T-cell (primary cell): ENCODE measurements at regions not wholly inside any gene's neighbourhood (a gene's known extent, or its start where the extent isn't known, plus 50 kb on each side); places are given as distances from the start of the nearest gene placed in this dataset.

Experiments used
- ATAC-seq, 4 experiments: fragments of 200-7000 bp in 3 of 4; fragments of 150-1000 bp in 1 of 4; cut with Tn5 transposase; replicated peaks in 1 of 4; 1 replicate in 3 of 4; 2 replicates in 1 of 4; pipeline ENCODE4 v1.10.0; 2021; ENCODE audit warnings: moderate library complexity in 3 of 4, mild to moderate bottlenecking in 2 of 4, moderate number of reproducible peaks in 1 of 4
- CTCF ChIA-PET, 2 donors: fragments of 300-600 bp; sonication (Branson Sonifier 250); formaldehyde crosslinking; loops; one replicate each; lab custom pipeline; 2022; ENCODE audit warnings: antibody characterized with exemption in 2 of 2; lab: Charles Lee
- POLR2A ChIA-PET, 2 donors: fragments of 300-600 bp; sonication (Branson Sonifier 250); formaldehyde crosslinking; loops; one replicate each; lab custom pipeline; 2022; ENCODE audit warnings: antibody characterized with exemption in 2 of 2; lab: Charles Lee
- DNase-seq, 35 experiments: peaks; one replicate each; pipeline versions ENCODE4 v3.0.0 to v3.0.0-alpha.2; 2013 to 2023
- H3K27ac ChIP-seq: one replicate; pipeline ENCODE4 v1.5.1; 2013; ENCODE audit warnings: low read length
- H3K27me3 ChIP-seq, 2 experiments: replicated peaks in 1 of 2; 1 replicate in 1 of 2; 2 replicates in 1 of 2; pipeline versions ENCODE4 v1.6.1 to v1.7.0; 2013; ENCODE audit warnings: low read length in 1 of 2, mixed read lengths in 1 of 2; ENCODE audit not compliant: control insufficient read depth in 2 of 2, insufficient read depth in 2 of 2; ENCODE audit errors: extremely low read depth in 1 of 2
- H3K36me3 ChIP-seq, 2 donors: 1 replicate in 1 of 2; 2 replicates in 1 of 2; pipeline versions ENCODE4 v1.6.1 to v1.7.0; 2013; ENCODE audit warnings: low read length in 1 of 2; ENCODE audit not compliant: control insufficient read depth in 2 of 2, insufficient read depth in 1 of 2; ENCODE audit errors: extremely low read depth in 1 of 2
- H3K4me1 ChIP-seq, 2 experiments: 1 replicate in 1 of 2; 2 replicates in 1 of 2; pipeline versions ENCODE4 v1.6.1 to v1.7.0; 2013; ENCODE audit warnings: low read length in 2 of 2, mixed read lengths in 1 of 2; ENCODE audit not compliant: insufficient read depth in 2 of 2, control insufficient read depth in 1 of 2; ENCODE audit errors: extremely low read depth in 1 of 2
- H3K4me3 ChIP-seq, 2 donors: 1 replicate in 1 of 2; 2 replicates in 1 of 2; pipeline versions ENCODE4 v1.5.1 to v1.7.0; 2013; ENCODE audit warnings: mild to moderate bottlenecking in 2 of 2, low read length in 1 of 2, moderate library complexity in 1 of 2; ENCODE audit not compliant: control insufficient read depth in 1 of 2; ENCODE audit errors: extremely low read depth in 1 of 2
- H3K9me3 ChIP-seq: 2 replicates; pipeline ENCODE4 v1.7.0; 2013
- H3K27ac Mint-ChIP-seq, 2 donors: one replicate each; pipeline ENCODE4 v1.8.0; 2020 to 2021; ENCODE audit warnings: mild to moderate bottlenecking in 2 of 2, mixed read lengths in 2 of 2
- H3K27me3 Mint-ChIP-seq, 2 donors: one replicate each; pipeline ENCODE4 v1.8.0; 2021 to 2022; ENCODE audit warnings: mixed read lengths in 2 of 2
- H3K36me3 Mint-ChIP-seq: one replicate; pipeline ENCODE4 v1.8.0; 2021; ENCODE audit warnings: mixed read lengths
- H3K4me1 Mint-ChIP-seq, 3 donors: one replicate each; pipeline ENCODE4 v1.8.0; 2020 to 2022; ENCODE audit warnings: mixed read lengths in 3 of 3, mild to moderate bottlenecking in 1 of 3
- H3K4me3 Mint-ChIP-seq, 3 donors: one replicate each; pipeline ENCODE4 v1.8.0; 2020 to 2022; ENCODE audit warnings: mild to moderate bottlenecking in 3 of 3, mixed read lengths in 3 of 3, moderate library complexity in 3 of 3
- H3K9me3 Mint-ChIP-seq, 3 donors: one replicate each; pipeline ENCODE4 v1.8.0; 2020 to 2022; ENCODE audit warnings: mixed read lengths in 3 of 3
- WGBS: methylation state at CpG from one replicate; pipeline ENCODE4 v1.1.5; 2013; ENCODE audit warnings: missing lambda C conversion rate; ENCODE audit not compliant: insufficient coverage; 5-methylcytosine and 5-hydroxymethylcytosine counted together

DNA sequence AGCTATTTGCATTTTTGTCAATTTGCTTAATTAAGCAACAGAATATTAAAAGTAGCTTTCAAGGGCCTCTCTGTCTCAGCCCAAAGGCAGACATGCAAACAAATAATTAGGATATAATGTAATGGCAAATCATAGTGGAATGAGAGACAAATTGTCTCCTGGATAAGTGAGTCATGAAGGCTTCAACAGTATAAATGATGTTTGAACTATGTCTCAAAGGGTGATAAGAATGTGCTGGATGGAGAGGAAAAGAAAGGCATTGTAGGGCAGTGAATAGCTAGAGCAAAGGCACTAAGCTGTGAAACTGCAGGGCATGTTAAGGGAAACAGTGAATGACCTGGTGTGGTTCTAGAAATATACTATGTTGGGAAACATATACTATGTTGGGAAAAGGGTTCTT is 53.5 kb upstream of the PPP1R12A start:
- Mint-ChIP-seq H3K4me3 (no peak overlapping the region), H3K36me3 (no peaks in the 10 kb centered on the region), H3K27me3 (peaks cover 0 to 10% of the 10 kb centered on the region in 2 donors), H3K4me1 (peaks cover 2 to 6% (median 4%) of the 10 kb centered on the region in 3 donors), H3K27ac (no peak overlapping the region), H3K9me3 (no peaks in the 10 kb centered on the region)
- ChIA-PET CTCF (no interaction called here), POLR2A (interaction anchor here in 1 of 2 donors (0.7 kb wide), 1 partner anchor 284 kb away, joined by 9 read pairs; no protein-coding TSS in a partner anchor)
- no peak overlapping the region for H3K27ac ChIP-seq
- DNase-seq: no peak
- no peak overlapping the region for H3K4me3 ChIP-seq
- no peaks in the 10 kb centered on the region for H3K36me3 ChIP-seq
- H3K4me1 ChIP-seq: peaks cover 0 to 2% of the 10 kb centered on the region in 2 experiments
- no peaks in the 10 kb centered on the region for H3K9me3 ChIP-seq
- no peak for ATAC-seq
- no peaks in the 10 kb centered on the region for H3K27me3 ChIP-seq

DNA sequence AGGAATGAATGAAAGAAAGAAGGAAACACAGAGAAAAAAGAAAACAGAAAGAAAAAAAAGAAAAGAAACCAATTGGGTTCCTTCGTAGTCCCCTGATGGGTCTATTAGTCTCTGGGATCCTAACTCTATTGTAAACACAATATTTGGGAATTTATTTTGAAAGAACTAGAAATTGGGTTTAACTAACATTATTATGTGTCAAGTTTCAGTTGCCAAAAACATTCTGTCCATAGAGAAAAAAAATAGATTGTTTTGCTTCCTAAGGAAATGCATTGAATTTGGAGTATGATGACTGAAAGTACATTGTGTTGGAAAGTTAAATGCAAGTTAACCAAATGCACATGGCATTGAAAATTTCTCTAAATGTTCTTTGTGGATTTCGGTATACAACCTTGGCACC is 52.8 kb upstream of the PPP1R12A start:
- Mint-ChIP-seq H3K36me3 (no peaks in the 10 kb centered on the region), H3K4me3 (no peak overlapping the region), H3K27ac (no peak overlapping the region), H3K27me3 (peaks cover 0 to 14% of the 10 kb centered on the region in 2 donors), H3K4me1 (peaks cover 2 to 6% (median 4%) of the 10 kb centered on the region in 3 donors), H3K9me3 (no peaks in the 10 kb centered on the region)
- Histone ChIP-seq H3K4me3 (no peak overlapping the region), H3K9me3 (no peaks in the 10 kb centered on the region), H3K36me3 (no peaks in the 10 kb centered on the region), H3K27ac (no peak overlapping the region), H3K27me3 (no peaks in the 10 kb centered on the region), H3K4me1 (peaks cover 0 to 2% of the 10 kb centered on the region in 2 experiments)
- ChIA-PET CTCF (no interaction called here), POLR2A (interaction anchor here in 1 of 2 donors (0.7 kb wide), 1 partner anchor 284 kb away, joined by 9 read pairs; no protein-coding TSS in a partner anchor)
- no CpG with 5 or more reads among the region's 2 CpGs for WGBS
- DNase-seq: no peak
- ATAC-seq: no peak
